ENCODE measurements at regions not wholly inside any gene's neighbourhood (a gene's known extent, or its start where the extent isn't known, plus 50 kb on each side); places are given as distances from the start of the nearest gene placed in this dataset.
"Not testable (repeated sequence)": the region's sequence is repeated elsewhere in the genome, so short reads cannot be mapped to it uniquely, and the experiment has no call there.

DNA sequence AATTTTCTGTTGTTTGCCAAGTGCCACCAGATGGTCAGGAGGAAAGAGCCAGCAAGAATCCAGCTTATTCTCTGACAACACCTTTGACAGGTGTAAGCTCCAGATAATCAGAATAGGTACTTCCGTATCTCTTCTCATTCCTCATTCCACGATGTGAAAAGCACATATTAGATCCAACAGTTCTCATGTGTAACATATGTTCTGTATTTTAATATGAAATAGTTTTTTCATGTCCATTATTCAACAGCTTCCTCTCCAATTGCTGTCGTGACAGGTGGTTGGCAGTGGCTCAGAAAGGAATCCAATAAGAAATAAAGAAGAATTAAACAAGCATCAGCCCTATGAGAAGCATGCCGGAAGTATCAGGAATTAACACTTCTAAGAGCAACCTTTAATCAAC is 1624.7 kb downstream of the MRPL39 start:
- DNase-seq (ENCODE audit: low spot score) = no peak

DNA sequence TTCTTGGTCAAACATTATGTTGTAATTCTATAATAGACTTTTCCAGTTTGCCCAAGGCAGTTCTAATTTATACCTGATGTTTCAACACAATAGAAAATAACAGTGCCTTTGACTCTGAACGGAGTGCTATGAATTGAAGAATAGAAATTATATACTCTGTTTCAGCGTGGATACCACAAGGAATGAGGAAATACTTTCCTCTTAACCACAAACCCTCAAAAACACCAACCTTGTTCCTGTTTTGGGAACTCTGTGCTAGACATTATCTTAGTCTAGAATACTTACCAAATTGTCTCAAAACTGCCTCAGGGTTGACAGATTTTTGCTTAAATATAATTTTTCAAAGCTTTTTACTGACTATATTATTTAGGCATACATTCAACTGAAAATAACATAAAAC is 1629.3 kb downstream of the MRPL39 start:
- DNase-seq (ENCODE audit: low spot score) = no peak

DNA sequence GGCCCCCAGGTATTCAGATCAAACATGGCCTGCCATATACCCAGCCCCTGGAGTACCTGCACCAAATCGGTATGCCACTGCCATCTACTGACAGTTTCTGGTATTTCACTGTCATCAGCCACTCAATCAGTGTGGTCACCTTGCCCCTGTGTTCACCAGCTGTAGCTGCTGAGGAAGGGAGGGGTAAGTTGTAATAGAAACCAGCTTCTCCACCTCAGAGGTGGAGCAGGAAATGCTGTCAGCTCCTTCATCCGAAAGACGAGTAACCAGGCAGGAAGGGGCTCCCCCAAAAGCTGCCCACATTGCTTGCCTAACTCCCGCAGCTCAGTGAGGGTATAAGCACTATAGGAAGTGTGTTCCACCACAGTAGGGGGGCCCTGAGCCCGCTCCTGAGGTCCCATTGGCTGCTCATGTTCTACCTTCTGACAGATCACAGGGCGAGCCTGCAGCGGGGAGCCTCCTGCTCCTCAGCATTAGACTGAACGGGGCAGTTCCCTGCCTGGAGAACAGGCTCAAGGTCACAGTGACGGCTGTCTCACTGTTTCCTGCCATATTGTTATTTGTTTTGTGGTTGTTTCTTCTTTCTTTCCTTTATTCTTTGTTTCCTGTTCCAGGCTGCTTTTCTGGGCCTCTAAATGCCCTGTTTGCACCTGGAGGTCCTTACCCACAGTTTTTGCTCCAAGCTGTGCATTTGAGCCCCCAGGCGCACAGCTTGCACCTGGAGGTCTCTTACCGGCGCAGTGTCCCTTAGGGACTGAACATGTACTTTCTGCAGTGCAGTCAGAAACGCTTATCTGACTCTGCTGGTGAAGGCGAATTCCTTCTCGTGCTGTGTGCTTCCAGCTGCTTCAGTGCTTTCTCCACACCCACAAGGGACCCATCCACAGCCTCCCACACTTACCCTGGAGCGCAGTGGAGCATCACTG is 1638.3 kb downstream of the MRPL39 start:
- peak; percentile 71 for DNase-seq (ENCODE audit: low spot score)

DNA sequence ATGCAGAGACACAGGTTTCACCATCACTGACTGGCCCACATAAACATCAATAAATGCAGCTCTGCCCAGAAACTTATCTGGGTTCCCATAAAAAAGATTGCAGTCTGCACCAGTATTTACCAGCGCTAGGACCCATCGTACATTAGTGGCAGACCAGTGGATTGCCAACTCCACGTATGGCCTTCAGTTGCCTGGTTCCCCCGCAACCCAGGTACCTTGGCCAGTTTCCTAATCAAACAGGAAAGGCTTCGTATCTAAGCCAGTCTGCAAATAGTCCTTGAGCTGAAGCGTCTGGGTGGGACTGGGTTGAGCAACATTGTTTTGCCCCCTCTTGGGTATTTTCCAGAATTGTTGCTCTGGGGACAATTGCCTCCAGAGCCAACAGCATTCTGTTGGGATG is 1639.3 kb downstream of the MRPL39 start:
- DNase-seq (ENCODE audit: low spot score) = no peak

DNA sequence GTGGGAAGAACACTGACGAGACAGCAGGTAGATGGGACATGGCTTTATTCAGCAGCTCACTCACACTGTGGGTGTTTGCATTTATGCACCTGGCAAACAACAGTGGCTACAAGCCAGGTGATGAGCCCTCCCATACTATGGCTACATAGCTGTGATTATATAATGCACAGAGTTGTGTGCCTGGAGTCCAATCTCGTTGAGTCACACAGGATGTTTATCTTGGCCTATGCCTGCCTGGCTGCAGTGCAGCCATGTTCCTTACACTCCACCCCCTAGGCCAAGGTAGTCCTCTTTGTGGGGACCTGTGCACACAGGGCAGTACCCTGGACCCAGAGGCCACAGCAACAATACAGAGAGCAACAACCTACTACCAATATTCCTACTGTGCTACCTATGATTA is 1643.8 kb downstream of the MRPL39 start:
- no peak for DNase-seq (ENCODE audit: low spot score)

DNA sequence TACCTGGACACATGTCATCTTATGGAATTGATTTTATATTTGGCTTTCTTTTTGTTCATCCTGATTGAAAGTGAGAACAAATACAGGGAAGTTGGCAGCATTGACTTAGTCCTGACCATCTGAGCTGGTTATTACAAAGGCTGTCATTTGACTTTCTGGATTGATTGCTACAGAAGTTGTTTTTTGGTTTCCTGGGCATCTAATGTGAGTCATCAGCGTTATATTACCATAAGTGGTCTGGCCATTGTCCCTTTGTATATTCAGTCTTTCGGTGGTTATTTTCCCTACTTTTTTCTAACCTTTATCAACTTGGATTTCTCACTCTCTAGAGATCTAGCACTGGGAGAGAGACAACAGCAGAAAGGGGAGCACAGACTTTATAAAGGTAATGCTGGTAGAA is 1646.5 kb downstream of the MRPL39 start:
- no peak for DNase-seq (ENCODE audit: low spot score)

DNA sequence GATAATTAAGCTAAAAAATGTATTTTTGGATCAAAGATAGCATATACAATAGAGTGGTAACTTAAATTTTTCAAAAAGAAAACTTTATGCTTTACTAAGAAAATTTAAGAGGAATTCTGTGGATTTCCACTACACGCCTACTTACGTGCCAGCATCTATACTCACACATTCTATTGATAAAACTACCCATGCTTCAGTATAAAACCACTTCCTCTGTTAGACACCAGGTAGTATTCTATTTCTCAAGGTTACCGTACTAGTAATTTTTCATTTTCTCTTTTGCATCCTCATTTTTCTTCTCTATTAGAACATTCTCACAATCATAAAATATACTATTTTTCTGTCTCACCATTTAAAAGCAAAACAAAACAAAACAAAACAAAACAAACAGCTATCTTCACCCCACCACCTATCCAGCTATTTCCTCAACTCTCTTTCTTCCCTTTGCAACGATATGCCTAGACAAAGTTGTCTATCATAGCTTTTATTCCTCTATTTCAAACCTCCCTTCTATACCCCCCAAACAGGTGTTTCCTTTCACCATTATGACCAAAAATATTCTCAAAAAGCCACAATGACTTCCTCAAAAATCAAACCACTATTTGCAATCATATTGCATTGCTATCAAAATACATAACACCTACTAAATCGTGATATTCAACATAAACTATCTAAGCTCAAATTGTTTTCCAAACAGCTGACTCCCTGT is 1652.0 kb downstream of the MRPL39 start:
- DNase-seq (ENCODE audit: low spot score) = no peak

DNA sequence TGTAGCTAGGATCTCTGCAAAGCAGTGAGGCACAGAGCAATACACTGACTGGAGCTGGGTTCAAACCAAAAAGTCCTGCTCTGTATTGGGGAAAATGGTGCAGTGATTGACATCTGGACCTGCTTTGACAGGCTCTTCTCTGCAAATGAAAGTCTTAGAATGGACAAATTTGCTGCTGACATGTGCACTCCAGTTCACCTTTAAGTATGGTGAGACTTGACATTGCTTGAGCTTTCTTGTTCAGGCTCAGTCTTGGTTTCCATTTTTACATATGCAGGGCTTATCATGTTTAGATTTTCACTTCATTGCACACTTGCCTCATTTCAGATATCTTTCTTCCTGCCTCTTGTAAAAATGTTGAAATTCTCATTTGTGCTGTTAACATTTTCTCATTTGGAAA is 1655.0 kb downstream of the MRPL39 start:
- no peak for DNase-seq (ENCODE audit: low spot score)

DNA sequence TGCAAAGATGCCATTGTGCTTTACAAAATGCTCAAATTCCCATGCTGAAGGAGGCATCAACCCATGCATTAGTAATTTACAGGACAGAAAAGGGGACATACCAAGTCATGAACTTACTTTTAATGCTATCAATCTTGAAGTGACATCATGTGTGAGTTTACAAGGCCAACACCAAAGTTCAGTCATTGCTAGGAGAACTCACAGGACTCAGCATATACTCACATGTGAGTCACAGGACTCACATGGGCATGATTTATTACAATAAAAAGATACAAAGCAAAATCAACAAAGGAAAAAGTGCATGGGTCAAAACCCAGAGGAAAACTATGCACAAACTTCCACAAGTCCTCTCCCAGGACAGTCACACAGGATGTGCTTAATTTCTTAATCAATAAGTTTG is 1656.0 kb downstream of the MRPL39 start:
- no peak for DNase-seq (ENCODE audit: low spot score)

DNA sequence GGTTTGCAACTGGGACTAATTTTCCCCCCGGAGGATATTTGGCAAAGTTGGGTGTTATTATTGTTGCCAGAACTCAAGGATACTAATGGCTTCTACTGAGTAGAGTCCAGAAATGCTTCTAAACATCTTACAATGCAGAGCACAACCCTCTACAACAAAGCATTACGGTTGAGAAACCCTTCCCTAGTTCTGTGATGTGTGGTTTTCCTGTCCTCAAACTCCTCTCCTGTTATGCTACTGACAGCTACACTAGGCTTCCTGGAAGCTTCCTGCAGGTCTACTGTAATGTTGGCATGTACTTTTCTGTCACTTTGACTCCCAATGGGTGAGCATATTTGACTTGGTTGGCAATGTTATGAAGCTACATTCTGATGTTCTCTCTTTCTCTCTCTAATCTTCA is 1656.9 kb downstream of the MRPL39 start:
- no peak for DNase-seq (ENCODE audit: low spot score)

DNA sequence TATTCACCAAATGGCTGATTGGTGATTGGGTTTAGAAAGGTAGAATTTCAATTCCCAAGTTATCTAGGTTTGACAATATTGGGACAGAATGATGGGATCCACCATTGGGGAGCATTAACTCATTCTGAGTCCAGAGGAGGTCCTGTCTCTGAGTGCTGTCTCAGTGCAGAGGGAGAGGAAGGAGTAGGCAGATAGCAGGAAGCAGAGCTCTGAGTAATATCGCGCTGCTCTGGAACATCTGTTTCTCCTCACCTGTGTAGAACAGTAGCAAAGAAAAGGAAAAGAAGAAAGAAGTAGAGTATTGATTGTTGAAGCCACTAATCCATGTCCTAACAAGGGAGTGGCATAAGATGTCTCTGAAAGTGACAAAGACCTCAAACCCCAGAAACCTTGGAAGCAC is 1657.8 kb downstream of the MRPL39 start:
- no peak for DNase-seq (ENCODE audit: low spot score)

DNA sequence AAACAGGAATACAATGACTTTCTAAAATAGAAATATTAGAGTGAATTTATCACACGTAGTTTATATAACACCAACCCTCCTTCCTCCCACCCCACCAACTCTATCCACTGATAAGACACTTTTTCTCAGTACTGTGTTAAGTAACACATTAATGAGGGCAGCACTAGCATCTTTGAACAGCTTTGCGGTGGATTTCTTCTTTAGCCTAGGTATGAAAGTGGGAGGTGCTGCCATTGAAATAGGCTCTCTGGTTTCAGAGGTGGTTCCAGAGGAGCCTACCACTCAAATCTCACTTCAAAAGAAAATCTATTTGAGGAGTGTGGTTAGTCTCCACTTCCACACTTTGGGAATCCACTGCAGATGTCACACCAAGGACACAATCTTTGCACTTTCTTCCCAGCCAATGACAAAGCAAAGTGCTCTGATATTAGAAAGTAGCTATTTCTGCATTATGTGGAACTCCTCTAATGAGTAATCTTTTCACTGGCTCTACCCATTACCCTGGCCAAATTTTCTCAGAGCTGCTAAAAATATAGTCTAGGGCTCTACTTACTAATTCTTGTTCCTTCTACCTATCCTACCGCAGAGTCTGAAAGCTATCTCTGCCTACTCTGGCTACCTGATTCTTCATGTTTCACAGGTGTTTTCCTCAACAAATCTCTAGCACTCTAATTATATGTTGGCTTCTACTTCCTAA is 1667.8 kb downstream of the MRPL39 start:
- DNase-seq (ENCODE audit: low spot score) = no peak

- DNase-seq (ENCODE audit: low spot score) = no peak
Observed at GRCh38 chr21:23936991-23937390, 1670.3 kb downstream of the MRPL39 start.

- peak; percentile 51 for DNase-seq (ENCODE audit: low spot score)
Observed at GRCh38 chr21:23936224-23936623, 1671.1 kb downstream of the MRPL39 start.

DNA sequence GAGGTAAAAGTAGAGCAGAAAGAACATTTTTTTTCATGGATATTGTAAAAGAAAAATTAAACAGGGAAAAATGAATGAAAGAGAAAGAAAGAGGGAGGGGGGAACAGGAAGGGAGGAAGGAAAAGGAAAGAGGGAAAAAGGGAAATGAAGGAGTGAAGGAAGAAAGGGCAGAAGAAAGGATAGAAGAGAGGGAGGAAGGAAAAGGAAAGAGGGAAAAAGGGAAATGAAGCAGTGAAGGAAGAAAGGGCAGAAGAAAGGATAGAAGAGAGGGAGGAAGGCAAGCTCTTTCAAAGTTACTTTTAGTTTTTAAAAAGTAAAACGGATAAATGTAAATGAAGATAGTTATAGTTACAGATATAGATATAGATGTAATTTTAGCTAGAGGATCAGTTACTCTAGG is 1676.7 kb downstream of the MRPL39 start:
- no peak for DNase-seq (ENCODE audit: low spot score)

- DNase-seq (ENCODE audit: low spot score) = not testable (repeated sequence)
Observed at GRCh38 chr21:23926430-23926829, 1680.9 kb downstream of the MRPL39 start.

DNA sequence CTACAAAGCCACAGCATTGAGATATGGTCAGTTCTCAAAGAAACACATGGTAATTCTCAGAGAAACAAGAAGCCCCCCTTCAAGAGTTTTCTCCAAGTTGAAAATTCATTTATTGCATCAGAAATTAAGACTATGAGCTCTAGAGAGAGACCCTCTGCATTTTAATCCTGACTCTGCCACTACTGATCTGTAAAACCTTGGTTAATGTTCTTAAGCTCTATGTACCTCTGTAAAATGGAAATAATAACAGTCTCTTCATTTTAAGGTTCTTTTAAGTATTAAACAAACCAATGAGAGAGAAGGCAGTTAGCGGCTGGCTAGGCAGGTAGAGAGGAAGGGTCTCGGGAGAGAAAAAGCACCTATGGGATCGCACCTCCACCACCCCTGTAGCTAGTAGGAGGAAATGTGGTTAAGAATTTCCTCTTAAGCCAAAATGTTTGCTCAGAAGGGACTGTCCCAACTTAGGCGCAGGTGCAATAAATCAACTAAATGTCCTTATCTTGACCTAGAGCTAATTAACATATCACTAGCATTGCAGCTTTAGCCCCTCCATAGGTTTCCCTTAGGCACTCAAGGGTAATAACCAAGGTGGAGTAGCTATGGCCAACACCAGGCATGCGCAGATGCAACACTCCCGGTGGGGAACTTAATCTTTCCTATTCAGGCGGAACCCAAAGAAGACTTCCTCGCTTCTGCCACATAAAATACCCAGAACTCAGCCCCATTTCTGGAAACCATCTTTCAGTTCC is 1685.4 kb downstream of the MRPL39 start:
- no peak for DNase-seq (ENCODE audit: low spot score)

DNA sequence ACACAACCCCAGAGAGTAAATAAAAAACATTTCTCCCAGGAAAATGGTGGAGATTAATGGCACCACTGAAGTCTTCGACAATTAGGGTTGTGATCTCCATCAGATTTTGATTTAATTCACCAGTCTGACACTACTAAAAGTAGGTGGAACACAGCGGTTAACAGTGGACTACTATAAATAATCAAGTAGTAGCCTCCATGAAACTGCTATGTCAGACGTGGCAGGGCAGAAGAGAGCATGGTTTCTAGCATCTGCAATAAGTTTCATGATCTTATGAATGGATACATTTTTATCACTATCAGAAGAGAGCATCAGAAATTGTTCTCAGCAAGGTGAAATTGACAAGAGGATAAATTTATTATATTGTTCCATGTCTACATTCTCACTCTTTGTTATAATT is 1706.6 kb downstream of the MRPL39 start:
- DNase-seq (ENCODE audit: low spot score) = no peak

- DNase-seq (ENCODE audit: low spot score) = no peak
Observed at GRCh38 chr21:23899561-23899960, 1707.7 kb downstream of the MRPL39 start.

GRCh38 chr21:23890652-23891051 is 1716.6 kb downstream of the MRPL39 start:
- DNase-seq (ENCODE audit: low spot score) = no peak

- DNase-seq (ENCODE audit: low spot score) = no peak
Observed at GRCh38 chr21:23887725-23888306, 1719.5 kb downstream of the MRPL39 start.

Data from D341Med (cell line).